Muscle of leg (tissue), 3 donors: ENCODE measurements at regions not wholly inside any gene's neighbourhood (a gene's known extent, or its start where the extent isn't known, plus 50 kb on each side); places are given as distances from the start of the nearest gene placed in this dataset.

Experiments
- DNase-seq: peaks from one replicate; pipeline ENCODE4 v3.0.0; 2013
- H3K27ac ChIP-seq: one replicate; pipeline ENCODE4 v1.5.1; 2013; ENCODE audit warnings: mild to moderate bottlenecking, low read length, control low read depth
- H3K27me3 ChIP-seq: one replicate; pipeline ENCODE4 v1.6.1; 2013; ENCODE audit warnings: low read length; ENCODE audit not compliant: control insufficient read depth, insufficient read depth
- H3K36me3 ChIP-seq: one replicate; pipeline ENCODE4 v1.6.1; 2013; ENCODE audit warnings: low read length; ENCODE audit not compliant: control insufficient read depth, insufficient read depth
- H3K4me1 ChIP-seq: one replicate; pipeline ENCODE4 v1.6.1; 2013; ENCODE audit warnings: low read length; ENCODE audit not compliant: control insufficient read depth, insufficient read depth
- H3K4me3 ChIP-seq: one replicate; pipeline ENCODE4 v1.5.1; 2013; ENCODE audit warnings: low read length, control low read depth
- H3K9me3 ChIP-seq: replicated peaks from 2 replicates; pipeline ENCODE4 v1.6.1; 2013; ENCODE audit warnings: low read depth, low read length; ENCODE audit not compliant: control insufficient read depth
- whole genome bisulfite sequencing: methylation state at CpG from one replicate; pipeline ENCODE4 v1.1.5; 2013; ENCODE audit warnings: missing lambda C conversion rate; ENCODE audit not compliant: insufficient coverage; 5-methylcytosine and 5-hydroxymethylcytosine counted together

- WGBS: 46% methylated on average over 3 of the region's 5 CpGs
- peaks cover 10% of the 10 kb centered on the region for H3K9me3 ChIP-seq
- H3K27ac ChIP-seq: no peak overlapping the region
- H3K4me1 ChIP-seq: no peaks in the 10 kb centered on the region
- no peaks in the 10 kb centered on the region for H3K36me3 ChIP-seq
- H3K4me3 ChIP-seq: no peak overlapping the region
- no peaks in the 10 kb centered on the region for H3K27me3 ChIP-seq
- DNase-seq: no peak
Observed at GRCh38 chr13:50378509-50379044, 363.3 kb downstream of the KCNRG start.

- Histone ChIP-seq H3K4me3 (no peak overlapping the region), H3K27me3 (no peaks in the 10 kb centered on the region), H3K4me1 (no peaks in the 10 kb centered on the region), H3K36me3 (no peaks in the 10 kb centered on the region), H3K27ac (no peak overlapping the region), H3K9me3 (peaks cover 10% of the 10 kb centered on the region)
- no peak for DNase-seq
- 83% methylated on average over 1 of the region's 3 CpGs for WGBS
Observed at GRCh38 chr13:50379584-50379983, 364.3 kb downstream of the KCNRG start.

GRCh38 chr13:50380905-50381304, 365.7 kb downstream of the KCNRG start:
- H3K4me1 ChIP-seq: peaks cover 5% of the 10 kb centered on the region
- peaks cover 10% of the 10 kb centered on the region for H3K9me3 ChIP-seq
- H3K36me3 ChIP-seq: no peaks in the 10 kb centered on the region
- H3K27ac ChIP-seq: no peak overlapping the region
- H3K4me3 ChIP-seq: no peak overlapping the region
- no peak for DNase-seq
- H3K27me3 ChIP-seq: no peaks in the 10 kb centered on the region

GRCh38 chr13:50382511-50382910, 367.3 kb downstream of the KCNRG start:
- Histone ChIP-seq H3K4me3 (no peak overlapping the region), H3K36me3 (no peaks in the 10 kb centered on the region), H3K27me3 (no peaks in the 10 kb centered on the region), H3K4me1 (peaks cover 15% of the 10 kb centered on the region), H3K27ac (no peak overlapping the region), H3K9me3 (peaks cover 10% of the 10 kb centered on the region)
- no peak for DNase-seq
- WGBS: 100% methylated on average over 1 of the region's 1 CpG

- Histone ChIP-seq H3K27ac (no peak overlapping the region), H3K9me3 (peaks cover 10% of the 10 kb centered on the region), H3K4me3 (no peak overlapping the region), H3K36me3 (no peaks in the 10 kb centered on the region), H3K27me3 (no peaks in the 10 kb centered on the region), H3K4me1 (peaks cover 17% of the 10 kb centered on the region)
- WGBS: no CpG with 5 or more reads among the region's 4 CpGs
- DNase-seq: no peak
Observed at GRCh38 chr13:50382951-50383350, 367.7 kb downstream of the KCNRG start.

GRCh38 chr13:50384724-50385123, 369.5 kb downstream of the KCNRG start:
- H3K27me3 ChIP-seq: no peaks in the 10 kb centered on the region
- no peak overlapping the region for H3K27ac ChIP-seq
- H3K9me3 ChIP-seq: peaks cover 10% of the 10 kb centered on the region
- WGBS: no CpG with 5 or more reads among the region's 1 CpG
- H3K36me3 ChIP-seq: no peaks in the 10 kb centered on the region
- peaks cover 22% of the 10 kb centered on the region for H3K4me1 ChIP-seq
- no peak overlapping the region for H3K4me3 ChIP-seq
- no peak for DNase-seq

- H3K36me3 ChIP-seq: no peaks in the 10 kb centered on the region
- peak overlapping the region; percentile 94 for H3K27ac ChIP-seq
- peak; percentile 94 for DNase-seq
- peak overlapping the region; percentile 29 for H3K4me3 ChIP-seq
- no peaks in the 10 kb centered on the region for H3K27me3 ChIP-seq
- H3K4me1 ChIP-seq: peaks cover 24% of the 10 kb centered on the region
- WGBS: 9% methylated on average over 5 of the region's 10 CpGs
- peaks cover under 1% of the 10 kb centered on the region for H3K9me3 ChIP-seq
Observed at GRCh38 chr13:50386541-50387050, 371.4 kb downstream of the KCNRG start.

GRCh38 chr13:50387051-50387581, 371.9 kb downstream of the KCNRG start:
- H3K9me3 ChIP-seq: no peaks in the 10 kb centered on the region
- peak overlapping the region; percentile 94 for H3K27ac ChIP-seq
- no peaks in the 10 kb centered on the region for H3K27me3 ChIP-seq
- no peaks in the 10 kb centered on the region for H3K36me3 ChIP-seq
- DNase-seq: peak; percentile 84
- peaks cover 24% of the 10 kb centered on the region for H3K4me1 ChIP-seq
- H3K4me3 ChIP-seq: peak overlapping the region; percentile 29
- 50% methylated on average over 3 of the region's 6 CpGs for WGBS

GRCh38 chr13:50388481-50388880, 373.2 kb downstream of the KCNRG start:
- H3K4me3 ChIP-seq: no peak overlapping the region

GRCh38 chr13:50389726-50390125, 374.5 kb downstream of the KCNRG start:
- H3K27ac ChIP-seq: peak overlapping the region; percentile 25
- DNase-seq: peak; percentile 46
- peaks cover 32% of the 10 kb centered on the region for H3K4me1 ChIP-seq

More at GRCh38 chr13:50388481-50388880, 373.2 kb downstream of the KCNRG start:
- Histone ChIP-seq H3K36me3 (no peaks in the 10 kb centered on the region), H3K27ac (no peak overlapping the region), H3K27me3 (no peaks in the 10 kb centered on the region), H3K4me1 (peaks cover 29% of the 10 kb centered on the region), H3K9me3 (no peaks in the 10 kb centered on the region)
- DNase-seq: no peak
- 40% methylated on average over 1 of the region's 3 CpGs for WGBS

More at GRCh38 chr13:50389726-50390125, 374.5 kb downstream of the KCNRG start:
- Histone ChIP-seq H3K4me3 (no peak overlapping the region), H3K36me3 (no peaks in the 10 kb centered on the region), H3K9me3 (no peaks in the 10 kb centered on the region), H3K27me3 (no peaks in the 10 kb centered on the region)
- 20% methylated on average over 1 of the region's 4 CpGs for WGBS
